ENCODE measurements at regions not wholly inside any gene's neighbourhood (a gene's known extent, or its start where the extent isn't known, plus 50 kb on each side); places are given as distances from the start of the nearest gene placed in this dataset.

- no peak for TF ChIP-seq CTCF (conservative IDR thresholded peaks at IDR 0.05; ENCODE audit: low read depth in 2 of 2)
- no peak for TF ChIP-seq EZH2phosphoT487 (IDR thresholded peaks at IDR 0.05; ENCODE audit: unreplicated experiment)
- TF ChIP-seq ZNF331 (CRISPR knock-in tag; IDR thresholded peaks at IDR 0.05; ENCODE audit: low read depth) = no peak
- TF ChIP-seq POLR2AphosphoS5 (IDR thresholded peaks at IDR 0.05; ENCODE audit: low read depth) = no peak
- no peak for TF ChIP-seq NANOG (IDR thresholded peaks at IDR 0.05; ENCODE audit: borderline replicate concordance)
- TF ChIP-seq EZH2 (IDR thresholded peaks at IDR 0.05; ENCODE audit: low read depth, unreplicated experiment) = no peak
Measured at GRCh38 chr4:144384408-144384807, 243.9 kb upstream of the GYPA start.
